GM21526 (cell line): ENCODE measurements at regions not wholly inside any gene's neighbourhood (a gene's known extent, or its start where the extent isn't known, plus 50 kb on each side); places are given as distances from the start of the nearest gene placed in this dataset.
"Not testable (repeated sequence)": the region's sequence is repeated elsewhere in the genome, so short reads cannot be mapped to it uniquely, and the experiment has no call there.

ENCODE experiments used
- ATAC-seq: cut with Tn5 transposase; IDR thresholded peaks from one replicate; pipeline ENCODE4 v1.9.1; 2021; ENCODE audit warnings: moderate library complexity; ENCODE audit not compliant: unreplicated experiment, low FRiP score

DNA sequence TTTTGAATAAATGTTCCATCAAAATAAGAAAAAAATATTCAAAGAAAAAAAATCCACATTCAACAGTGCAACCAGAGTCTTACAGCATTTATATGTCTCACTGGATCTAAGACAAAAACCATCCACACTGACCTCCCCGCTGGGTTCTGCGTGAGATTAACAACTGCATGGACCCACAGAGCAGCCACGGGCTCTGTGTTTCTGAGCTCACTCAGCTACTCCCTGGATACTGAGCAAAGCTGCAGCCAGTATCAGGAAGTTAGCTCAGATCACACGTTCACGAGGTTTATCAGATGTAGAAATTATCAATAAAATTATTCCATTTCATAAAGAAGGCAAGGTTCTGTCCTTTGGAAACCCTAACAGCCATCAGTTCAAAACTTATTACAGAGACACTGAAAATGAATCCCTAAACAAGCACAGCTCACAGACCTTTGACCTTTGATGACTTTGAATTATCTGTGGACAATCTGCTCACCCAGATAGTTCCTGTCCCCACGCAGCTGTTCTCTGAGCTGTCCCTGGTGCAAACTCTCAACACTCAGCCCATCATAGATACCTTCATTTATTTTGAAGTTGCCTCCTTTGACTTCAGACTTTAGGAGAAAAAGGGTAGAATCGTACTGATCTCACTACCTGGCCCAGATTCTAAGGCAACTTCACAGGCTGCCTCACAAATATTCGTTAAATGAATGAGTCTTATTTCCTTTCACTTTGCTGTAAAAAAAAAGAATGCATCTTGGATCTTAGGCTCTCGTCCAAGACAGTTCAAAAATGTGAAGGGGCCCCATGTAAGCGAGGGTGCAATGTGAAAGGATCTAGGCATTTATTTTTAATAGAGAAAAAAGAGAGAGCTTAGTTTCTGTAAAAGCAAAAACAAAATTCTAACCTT lies 67.7 kb upstream of the SVIL start:
- no peak for ATAC-seq

- ATAC-seq: no peak
These were observed 66.5 kb upstream of the SVIL start for GRCh38 chr10:29701306-29701705.

DNA sequence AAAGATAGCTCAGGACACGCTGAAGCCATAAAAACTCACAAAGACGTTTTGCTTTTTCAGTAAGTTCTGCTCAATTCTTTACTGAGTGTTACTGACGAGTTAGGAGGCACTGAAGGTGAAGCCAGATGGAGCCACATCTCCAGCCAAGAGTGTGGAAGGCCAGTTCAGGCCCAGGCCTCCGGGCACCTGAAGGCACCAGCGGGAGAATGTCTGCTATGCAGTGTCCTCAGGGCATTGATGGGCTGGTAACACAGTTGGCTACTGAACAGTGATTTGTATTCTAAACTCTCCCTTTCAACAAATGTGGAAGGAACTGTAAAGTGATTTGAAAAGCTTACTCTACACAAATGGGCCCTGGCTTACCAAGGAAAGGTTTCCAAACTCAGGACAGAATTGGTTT lies 64.8 kb upstream of the SVIL start:
- no peak for ATAC-seq

DNA sequence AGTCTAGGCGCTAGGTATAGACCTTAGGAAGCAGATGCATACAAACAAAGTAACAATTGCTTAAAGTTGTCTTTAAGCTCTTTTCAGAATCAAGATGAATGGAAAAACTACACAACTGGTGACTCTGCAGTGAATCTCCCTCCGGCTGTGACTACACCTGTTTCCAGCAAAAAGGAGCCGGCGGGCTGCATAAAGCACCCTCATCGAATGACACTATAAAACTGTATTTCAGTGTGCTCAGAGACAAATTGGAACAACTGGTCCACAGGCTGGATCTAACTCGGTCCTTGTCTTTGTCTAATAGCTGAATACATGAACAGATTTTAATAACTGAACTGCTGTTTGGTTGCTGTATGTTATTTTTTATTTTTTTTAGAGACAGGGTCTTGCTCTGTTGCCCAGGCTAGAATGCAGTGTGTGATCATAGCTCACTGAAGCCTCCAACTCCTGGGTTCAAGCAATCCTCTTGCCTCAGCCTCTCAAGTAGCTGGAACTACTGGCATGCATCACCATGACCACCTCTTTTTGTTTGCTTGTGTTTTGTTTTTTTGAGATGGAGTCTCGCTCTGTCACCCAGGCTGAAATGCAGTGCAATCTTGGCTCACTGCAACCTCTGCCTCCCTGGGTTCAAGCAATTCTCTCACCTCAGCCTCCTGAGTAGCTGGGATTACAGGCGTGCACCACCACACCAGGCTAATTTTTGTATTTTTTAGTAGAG lies 64.2 kb upstream of the SVIL start:
- no peak for ATAC-seq

DNA sequence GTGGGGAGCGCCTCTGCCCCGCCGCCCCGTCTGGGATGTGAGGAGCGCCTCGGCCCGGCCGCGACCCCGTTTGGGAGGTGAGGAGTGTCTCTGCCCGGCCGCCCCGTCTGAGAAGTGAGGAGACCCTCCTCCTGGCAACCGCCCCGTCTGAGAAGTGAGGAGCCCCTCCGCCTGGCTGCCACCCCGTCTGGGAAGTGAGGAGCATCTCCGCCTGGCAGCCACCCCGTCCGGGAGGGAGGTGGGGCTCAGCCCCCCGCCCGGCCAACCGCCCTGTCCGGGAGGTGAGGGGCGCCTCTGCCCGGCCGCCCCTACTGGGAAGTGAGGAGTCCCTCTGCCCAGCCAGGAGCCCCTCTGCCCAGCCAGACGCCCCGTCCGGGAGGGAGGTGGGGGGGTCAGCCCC lies 61.8 kb upstream of the SVIL start:
- ATAC-seq: not testable (repeated sequence)

- no peak for ATAC-seq
These were observed 59.4 kb upstream of the SVIL start for GRCh38 chr10:29694121-29694520.

DNA sequence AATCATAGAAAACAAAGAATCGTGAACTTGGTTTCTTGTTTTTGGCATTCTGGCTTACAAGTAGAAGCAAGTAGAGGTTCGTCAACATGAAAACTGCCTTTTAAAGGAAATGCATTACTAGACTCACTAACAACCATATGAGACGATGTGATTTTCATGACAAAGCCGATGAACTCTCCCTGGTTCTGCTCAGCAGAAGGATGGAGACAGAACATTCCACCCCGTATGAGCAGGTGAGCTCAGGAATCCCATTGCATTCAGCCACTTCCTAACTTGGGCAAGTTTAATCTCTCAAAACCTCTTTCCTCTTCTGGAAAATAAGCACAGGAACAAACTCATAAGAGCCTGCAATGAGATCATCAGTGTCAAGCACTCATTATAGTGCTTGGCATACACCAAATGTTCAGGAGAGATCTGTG lies 57.4 kb upstream of the SVIL start:
- no peak for ATAC-seq

DNA sequence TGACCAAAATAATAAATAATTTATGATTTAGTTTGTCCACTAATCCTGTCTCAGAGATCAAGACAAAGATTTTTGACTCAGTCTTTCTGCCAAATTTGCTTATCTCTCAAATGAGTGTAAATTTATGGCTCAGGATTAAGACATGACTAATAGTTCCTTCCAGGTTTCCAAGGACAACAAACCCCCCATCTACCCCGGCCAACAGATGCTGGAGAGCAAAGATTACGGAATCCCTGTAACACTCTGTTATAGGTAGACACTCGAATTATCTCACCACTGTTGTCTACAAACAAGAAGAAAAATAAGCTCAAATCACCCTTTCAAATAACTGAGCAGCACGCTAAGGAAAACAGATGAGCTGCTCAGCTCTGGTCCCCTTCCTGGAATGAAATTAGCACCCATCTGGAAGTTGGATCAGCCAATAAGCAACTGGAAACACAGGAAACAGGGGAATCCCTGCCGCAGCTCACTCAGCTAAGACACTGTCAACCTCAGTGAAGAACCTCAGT lies 56.8 kb upstream of the SVIL start:
- ATAC-seq: no peak

DNA sequence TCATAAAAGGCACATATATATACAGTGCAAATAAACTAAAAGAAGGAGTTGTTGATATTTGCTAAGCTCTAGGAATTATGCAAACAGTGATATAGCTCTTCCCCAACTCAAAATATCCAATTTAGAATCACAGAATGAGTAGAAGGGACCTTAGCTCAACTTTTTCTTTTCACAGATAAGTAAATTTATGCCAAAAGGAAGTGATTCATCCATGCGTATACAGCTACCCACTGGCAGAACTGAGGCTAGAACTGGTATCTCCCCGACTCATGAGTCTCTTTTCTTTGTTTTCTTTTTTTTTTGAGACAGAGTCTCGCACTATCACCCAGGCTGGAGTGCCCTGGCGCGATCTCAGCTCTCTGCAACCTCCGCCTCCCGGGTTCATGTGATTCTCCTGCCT lies 54.2 kb upstream of the SVIL start:
- no peak for ATAC-seq

- no peak for ATAC-seq
These were observed 53.5 kb upstream of the SVIL start for GRCh38 chr10:29688230-29688661.

GRCh38 chr10:29687421-29688164 lies 52.8 kb upstream of the SVIL start:
- no peak for ATAC-seq

DNA sequence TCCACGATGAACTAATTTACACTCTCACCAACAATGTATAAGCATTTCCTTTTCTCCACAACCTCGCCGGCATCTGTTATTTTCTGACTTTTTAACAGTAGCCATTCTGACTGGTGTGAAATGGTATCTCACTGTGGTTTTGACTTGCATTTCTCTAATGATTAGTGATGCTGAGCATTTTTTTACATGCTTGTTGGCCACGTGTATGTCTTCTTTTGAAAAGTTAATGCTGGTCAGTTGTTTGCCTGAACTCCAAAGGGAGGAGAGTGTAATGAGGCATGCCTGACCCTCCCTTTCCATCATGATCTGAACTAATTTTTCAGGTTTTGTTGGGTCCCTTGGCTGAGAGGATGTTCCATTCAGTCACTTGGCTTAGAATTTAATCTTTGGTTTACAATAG lies 50.7 kb upstream of the SVIL start:
- no peak for ATAC-seq
